HL-60/S4 treated with retinoic acid at 250 ng/mL for 4 days and 3 days (cell line): ENCODE measurements at regions not wholly inside any gene's neighbourhood (a gene's known extent, or its start where the extent isn't known, plus 50 kb on each side); places are given as distances from the start of the nearest gene placed in this dataset.

Experiments
- in situ Hi-C: fragments of 300-500 bp; cut with MboI; formaldehyde crosslinking; loops from 2 replicates; pipeline ENCODE4 v1.7.0; 2022; ENCODE audit warnings: low sequenced_read_pairs

DNA sequence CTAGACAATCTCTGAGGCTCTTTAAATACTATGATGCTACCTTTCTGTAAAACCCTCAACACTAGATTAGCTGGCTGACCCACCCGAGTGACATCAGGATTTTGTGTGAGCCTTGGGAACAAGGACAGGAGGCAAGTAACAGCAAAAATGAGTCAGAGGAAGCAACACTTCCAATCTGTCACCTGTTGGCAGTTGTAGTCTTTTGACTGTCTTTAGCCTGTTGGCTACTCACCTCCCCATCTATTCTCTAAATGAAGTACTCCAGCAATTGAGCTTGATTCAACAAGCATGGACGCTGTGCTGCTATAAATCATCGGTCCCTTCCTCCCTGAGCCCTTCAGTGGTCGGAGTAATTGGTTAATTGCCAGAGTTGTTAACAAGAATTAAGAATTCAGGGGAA is 898.7 kb downstream of the BCL11A start:
- in situ Hi-C loops: no loop called here

DNA sequence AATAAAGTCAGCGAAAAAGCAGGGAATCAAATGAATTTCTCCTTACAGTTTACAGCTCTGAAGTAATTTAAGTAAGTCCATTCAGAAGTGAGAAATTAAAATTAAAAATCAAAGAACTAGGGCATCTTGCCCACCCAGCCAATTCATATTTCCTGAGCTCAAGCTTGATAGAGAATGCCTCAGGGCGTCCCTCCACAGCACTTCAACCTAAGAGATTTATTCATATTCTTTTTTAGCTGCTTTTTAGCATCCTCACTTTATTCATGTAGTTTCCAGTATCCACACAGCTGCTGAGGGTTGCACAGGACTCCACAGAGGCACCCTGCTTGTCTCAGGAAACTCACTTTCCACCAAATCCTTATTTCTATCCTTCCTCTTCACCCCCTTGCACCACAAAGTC is 900.3 kb downstream of the BCL11A start:
- in situ Hi-C loops: no loop called here

DNA sequence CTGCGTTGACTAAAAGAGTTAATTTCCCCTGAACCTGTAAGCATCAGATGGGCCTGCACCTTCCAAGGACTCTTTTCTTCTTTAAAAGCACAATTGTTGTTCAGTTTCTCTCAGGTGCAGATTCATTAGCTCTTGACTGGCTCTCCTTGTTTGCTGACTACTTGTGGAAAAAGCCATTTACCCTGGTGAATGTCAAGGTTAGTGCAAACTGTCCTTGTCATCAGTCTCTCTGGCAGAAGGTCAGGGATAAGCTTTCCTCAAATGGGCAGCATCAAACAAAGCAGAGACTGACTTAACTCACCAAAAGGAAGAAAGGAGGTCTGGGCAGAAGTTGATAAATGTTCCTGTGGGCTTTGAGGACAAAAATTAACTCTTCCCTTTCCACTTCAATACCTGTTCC is 922.7 kb downstream of the BCL11A start:
- in situ Hi-C loops: no loop called here

DNA sequence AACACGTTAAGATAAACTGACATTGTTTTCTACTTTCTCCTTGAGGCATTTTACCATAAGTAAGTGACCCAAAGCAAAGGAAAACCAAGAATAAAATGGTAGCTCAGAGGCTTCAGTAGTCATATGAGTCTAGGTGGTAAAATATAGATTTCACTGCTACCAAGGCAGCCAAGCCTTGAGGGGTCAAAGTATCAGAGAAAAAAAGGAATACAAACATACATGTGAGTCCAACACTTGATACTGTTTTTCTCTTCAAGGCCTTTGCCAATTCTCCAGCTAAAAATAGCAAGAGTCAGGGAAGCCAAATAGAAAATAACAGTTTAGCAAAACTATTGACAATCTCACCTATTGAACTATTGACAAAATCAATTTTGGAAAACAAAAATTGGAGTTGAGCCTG is 925.9 kb downstream of the BCL11A start:
- in situ Hi-C loops: no loop called here

DNA sequence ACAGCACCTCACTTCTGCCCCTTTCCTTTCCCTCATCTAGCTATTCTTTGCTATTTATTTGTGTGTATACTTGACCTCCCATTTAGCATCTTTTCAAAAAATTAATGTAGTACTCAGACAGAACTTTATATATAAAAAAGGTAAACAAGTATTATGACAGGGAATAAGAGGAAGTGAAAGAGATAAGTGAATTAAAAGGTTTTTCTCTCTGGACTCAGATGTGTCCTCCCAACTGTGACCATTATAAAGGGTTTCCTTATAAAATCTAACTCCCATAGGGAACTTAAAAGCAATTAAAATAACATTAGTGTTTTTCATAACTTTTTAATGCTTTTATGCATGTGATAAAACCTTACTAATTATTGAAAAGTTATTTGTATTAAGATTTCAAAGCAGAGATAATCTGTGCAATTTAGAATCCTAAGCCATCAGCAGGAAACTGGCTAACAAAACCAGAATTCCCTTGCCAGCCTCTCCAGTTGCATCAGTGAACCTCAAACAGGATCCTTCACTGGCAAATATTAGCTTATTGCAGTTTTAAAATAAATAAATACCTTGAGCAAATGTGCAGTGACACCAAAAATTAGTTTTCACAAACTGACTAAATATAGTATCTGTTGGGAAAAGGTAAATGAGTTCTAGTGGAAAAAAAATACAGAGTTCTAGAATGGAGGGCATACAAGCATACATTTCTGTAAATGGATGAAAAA is 930.7 kb downstream of the BCL11A start:
- in situ Hi-C loops: no loop called here

DNA sequence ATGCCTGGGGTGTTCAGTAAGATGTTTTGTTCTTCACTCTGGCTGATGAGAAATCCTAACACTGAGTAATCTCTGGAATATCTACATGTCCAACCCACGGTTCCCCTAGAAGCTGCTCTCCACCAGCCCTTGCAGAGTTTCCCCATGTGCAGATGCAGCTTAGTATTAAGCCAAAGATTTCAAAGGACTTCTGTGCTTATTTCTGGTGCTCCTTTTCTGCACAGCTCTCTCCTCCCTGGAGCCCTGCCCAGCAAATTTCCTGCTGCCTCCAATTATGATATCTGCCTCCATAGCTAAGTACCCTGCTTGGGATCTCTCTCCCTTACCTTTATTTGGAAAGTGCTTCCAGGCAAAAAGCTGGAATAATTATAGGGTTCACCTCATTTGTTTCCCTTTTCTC is 949.3 kb downstream of the BCL11A start:
- in situ Hi-C loops: no loop called here

DNA sequence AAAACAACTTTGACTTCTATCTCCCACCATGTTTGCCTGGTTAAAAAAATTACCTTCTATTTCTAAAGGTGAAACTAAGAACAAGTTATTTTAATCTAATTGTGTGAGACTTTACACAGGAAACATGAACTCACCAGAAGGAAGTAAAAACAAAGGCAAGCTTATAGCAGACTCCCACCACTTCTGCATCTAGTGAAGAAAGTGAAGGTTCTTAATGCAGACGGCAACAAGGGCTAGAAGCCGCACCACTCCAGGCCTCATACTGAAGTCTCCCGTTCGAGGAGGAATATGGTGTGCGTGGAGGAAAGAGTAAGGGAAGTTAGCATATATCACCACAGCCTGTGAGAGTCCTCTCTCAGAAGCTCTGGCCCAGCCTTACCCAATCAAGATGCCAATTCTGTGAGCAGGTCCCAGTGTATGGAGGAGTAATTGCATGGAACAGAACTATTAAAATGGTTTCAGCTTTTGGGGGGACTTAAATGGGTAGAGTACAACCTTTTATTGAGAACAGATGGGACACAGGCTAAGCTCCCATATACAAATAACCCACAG is 958.7 kb downstream of the BCL11A start:
- in situ Hi-C loops: no loop called here

DNA sequence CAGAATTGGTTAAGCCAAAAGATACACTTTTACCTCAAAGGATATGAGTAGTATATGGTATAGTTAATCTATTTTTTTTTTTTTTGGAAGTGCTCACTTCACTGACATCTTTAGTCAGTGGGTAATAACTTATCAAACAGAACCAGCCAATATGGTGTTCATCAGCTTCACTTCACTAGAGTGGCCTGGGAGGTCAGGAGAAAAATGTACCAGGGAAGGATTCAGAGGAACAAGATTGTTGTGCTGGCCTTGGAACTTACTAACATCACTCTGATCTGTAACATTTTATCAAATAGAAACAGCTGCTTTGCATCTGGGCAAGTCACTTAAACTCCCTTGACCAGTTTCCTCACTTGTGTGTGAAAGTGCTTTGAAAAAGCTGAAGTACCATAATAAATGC is 962.7 kb downstream of the BCL11A start:
- in situ Hi-C loops: no loop called here

DNA sequence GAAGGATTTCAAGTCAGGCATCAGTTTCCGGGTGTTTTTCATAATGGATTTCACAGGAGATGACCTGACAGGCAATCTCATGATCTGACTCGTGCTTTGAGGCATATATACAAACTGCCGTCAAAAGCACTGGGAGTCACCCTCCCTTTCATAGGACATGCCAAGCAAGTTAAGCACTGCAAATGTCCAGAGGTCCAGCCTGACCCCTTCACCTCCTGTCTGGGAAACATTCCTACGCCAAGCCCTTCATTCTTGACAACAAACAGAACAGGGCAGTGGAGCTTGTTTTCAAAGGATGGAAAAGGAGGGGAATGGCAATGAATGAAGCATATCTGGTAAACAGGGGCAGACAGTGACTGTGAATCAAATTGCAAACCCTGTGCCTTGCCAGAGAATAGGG is 963.6 kb downstream of the BCL11A start:
- in situ Hi-C loops: no loop called here

DNA sequence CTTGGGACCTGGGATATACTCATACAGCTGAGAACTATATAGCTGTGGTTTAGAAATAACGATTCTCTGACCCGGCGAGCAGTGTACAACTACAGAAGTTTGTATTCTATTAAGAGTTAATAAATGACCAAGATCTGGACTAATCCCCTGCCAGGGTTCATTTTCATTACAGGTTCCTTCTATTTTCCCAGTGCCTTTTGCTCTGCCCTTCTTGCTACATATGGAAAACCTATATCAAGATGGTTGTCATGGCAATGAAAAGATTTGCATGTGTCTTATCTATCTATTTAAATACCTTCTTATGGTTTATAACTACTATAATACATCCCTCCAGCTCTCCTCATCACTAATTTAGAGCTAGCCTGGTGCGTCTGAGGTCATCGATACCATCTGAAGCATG is 965.2 kb downstream of the BCL11A start:
- in situ Hi-C loops: no loop called here

DNA sequence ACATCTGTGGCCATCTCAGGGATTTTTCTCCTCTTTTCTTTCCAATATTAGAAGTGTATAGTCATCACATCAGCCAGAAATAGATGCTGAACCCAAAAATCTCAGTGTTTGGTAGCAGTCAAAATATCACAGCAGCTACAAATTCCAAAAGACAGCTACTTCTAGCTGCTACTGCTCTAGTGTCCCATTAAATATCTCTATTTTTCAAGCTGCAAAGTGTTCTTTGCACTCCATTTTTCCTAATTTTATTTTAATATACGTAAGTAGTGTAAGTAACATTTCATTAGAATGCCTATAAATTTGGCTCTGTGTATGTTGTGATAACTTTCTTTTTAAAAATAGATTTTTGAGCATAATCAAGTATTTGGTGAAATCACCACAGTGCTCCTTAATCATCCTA is 967.3 kb downstream of the BCL11A start:
- in situ Hi-C loops: no loop called here

DNA sequence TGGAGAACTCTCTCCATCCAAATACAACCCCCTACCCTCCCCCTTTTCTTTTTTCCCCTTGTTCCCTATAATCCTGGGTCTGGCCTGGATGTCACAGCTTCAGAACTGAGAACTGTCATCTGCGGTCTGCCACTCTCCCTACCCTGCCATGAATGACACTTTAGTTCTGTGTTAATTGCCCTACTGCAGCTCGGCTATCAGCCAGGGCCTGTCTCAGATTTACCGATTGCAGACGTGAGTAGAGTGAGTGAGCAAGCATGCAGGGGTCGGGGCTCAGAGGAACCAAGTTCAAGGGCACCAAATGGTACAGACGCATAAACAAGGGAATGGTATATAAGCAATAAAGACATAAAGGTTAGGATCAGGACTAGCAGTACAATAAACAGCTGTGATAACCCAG is 967.8 kb downstream of the BCL11A start:
- in situ Hi-C loops: no loop called here

DNA sequence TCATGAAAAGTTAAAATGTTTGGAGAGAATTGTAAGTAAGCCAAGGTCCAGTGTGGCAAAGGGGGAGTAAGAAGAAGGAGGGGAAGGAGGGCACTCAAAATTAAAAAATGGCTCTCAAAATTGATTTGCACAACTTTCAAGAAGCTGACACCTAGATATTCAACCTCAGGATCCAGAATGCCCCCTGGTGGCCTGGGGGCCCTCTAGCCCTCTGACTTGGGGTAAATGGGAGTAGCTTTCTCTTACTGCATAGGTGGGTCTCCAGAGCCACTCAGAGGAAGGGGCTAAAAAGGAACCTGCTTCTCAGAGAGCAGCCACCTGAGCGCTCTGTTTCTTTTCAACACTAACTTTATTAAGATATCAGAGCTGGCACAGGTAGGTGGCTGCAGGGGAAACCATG is 968.5 kb downstream of the BCL11A start:
- in situ Hi-C loops: no loop called here

DNA sequence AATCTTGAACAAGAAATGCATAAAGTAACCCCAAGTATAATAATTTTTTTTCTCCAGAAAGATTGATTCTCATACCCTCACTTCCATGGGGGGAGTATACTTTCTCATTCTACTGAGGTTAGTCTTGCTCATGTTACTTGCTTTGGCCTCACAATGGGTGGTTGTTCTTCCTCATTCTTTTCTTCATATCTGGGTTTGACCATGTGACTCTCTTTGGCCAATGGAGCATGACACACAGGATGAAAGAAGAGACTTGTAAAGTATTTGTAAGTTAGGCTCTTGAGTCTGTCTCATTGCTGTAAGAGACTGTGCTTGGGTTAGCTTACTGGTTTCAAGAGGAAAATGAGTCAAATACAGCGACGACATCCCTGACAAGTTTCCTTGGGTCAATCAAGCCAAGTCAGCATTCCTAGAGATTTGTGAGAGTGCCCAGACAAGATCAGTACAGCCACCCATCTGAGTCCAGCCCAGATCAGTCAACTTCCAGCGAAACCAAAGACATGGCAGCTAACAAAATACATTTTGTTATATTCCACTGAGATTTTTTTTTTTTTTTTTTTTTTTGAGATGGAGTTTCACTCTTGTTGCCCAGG is 970.2 kb downstream of the BCL11A start:
- in situ Hi-C loops: no loop called here

DNA sequence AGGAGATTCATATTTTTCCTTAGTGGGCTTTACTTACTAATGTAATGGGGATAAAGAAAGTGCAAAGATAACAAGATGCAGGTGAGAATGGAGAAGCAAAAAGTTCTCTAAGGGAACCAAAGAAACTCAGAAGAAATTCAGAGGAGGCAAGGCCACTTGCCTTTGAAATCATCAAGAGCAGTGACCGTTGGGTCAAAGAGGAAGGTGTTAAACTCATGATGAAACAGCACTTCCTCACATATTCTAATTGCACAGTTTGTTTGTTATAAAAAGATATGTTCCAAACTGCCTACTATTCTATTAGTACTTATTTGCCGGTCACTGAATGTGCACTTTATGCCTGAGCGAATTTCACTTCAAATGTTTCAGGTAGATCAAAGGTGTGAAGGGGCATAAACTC is 975.1 kb downstream of the BCL11A start:
- in situ Hi-C loops: no loop called here

DNA sequence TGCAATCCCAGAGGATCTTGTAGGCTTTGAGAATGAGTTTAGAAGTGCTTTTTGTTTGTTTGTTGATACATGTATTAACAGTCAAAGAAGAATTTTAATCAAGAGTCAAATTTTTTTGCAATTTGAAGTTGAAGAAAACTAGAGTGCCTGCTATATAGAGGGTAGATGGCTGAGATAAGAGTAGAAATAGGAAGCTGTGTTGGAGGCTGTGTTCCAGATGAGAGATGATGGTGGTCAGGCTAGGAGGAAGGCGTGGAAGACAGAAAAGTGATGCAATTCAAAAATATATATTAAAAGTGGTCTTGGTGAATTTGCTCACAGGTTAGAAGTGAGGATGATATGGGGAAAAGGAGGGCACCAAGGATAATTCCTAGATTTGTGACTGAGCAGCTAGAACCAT is 978.3 kb downstream of the BCL11A start:
- in situ Hi-C loops: no loop called here

DNA sequence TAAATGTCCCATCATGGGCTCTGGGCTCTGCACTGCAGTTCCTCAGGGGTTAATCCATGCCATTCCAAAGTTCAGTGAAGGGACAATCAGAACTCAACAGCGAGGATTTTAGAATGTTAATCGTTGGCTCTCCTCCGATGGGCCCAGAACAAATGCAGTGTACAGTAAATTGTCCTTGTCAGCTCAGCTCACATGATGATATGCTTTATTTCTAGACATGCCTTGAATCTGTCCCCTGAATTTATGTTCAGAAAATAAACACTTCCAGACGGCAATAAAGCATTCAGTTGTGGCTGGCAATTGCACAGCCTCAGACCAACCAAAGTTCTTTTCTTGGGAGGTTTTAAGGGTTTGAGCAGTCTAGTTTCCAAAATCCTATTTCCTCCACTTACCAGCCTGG is 981.2 kb downstream of the BCL11A start:
- in situ Hi-C loops: no loop called here

DNA sequence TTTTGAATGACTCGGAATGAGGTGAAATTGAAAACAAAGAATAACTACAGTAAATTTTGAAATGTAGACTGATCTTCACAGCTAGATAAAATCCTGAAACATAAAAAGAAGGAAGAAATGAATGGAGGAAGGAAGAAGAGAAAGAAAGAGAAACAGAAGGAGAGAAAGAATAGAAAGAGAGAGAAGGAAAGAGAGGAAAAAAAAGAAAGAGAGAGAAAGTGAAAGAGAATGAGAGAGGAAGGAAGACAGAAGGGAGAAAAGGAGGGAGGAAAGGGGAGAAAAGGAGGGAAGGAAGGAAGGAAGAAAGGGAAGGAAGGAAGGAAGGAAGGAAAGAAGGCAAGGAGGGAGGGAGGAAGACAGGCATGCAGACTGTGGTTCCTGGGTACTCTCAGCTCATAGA is 982.6 kb downstream of the BCL11A start:
- in situ Hi-C loops: no loop called here

DNA sequence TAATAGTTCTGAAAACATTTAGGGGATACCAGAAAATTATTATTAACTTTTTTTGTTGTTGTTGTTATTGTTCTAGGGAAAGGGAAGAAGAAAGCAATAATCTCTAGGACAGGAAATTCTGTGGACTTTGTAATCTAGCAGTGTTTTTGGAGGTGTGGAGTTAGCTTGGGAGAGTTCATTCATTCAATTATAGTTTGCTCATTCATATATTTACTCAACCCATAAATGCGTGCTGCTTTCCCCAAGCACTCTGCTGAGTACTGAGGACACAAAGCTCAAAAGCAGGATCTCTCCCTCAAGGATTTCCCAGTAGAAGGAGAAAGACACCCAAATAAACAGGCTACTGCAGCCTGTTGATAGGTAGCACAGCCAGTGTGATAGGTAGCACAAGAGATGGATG is 984.3 kb downstream of the BCL11A start:
- in situ Hi-C loops: no loop called here

DNA sequence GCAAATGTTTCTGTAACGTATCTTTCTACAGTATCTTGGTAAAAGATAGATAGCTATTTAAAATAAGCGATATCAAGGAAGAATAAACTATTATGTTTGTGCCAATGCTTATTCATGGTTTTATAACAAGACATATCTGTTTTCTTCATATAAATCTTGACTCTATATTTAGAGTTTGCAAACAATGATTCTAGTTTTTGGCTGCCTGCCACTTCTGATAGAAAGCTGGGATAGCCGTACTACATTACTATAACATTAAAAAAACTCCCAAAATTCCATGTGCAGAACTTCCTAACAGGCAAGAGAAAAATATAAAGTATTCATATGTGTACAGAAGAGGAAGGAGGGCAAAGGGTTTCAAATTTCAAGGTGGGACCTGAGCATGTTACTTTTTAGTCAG is 985.0 kb downstream of the BCL11A start:
- in situ Hi-C loops: no loop called here

DNA sequence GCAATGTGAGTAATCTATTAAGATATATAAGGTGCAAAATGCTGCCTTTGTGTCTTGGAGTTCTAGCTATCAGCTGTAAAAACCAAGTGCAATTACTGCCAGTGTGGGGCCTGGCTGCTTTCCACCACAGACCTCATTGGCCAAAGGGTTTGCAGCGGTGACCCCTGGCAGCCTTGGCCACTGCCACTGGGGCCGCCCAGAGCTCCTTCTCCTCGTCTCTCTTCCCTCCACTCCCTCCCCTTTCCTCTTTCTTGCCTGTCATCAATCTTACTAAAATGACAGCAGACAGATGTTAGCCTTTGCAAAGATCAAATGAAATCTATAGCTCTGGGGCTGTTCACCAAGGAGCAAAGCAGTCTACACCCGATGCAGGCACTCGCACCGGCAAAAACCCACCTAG is 986.3 kb downstream of the BCL11A start:
- in situ Hi-C loops: no loop called here

DNA sequence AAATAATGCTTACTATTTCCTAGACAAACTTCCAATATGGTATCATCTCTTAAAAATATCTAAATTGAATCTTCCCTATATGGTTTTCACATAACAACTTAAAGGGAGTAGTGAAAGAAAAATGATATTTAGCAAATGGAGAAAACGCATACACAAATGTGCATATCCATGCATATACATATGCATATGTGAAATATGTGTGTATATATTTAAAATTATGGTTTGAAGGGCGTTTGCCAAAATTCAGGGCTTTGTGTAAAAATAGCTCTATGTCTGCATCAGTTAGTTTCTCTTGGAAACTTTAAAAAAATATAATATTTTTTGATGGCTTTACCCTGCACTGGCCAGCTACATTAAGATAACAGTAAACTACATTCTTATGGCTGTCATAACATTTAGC is 986.7 kb downstream of the BCL11A start:
- in situ Hi-C loops: no loop called here

DNA sequence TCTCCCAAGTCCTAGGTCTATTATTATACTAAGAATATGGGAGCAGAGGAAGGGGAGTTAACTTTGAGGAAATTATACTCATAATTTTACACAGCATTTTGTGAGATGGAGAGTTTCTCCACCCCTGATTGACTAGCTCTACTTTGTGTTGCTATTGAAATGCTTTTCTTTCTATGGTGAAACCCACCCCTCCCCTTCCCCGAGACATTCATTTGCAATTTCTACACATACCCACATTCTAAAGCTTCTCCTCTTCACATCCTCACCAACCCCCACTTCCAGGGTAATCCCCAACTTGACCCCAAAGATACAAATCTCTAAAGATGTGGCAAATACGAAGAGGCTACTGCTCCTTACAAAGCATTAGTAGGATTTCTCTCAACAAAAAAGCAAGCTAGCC is 992.2 kb downstream of the BCL11A start:
- in situ Hi-C loops: no loop called here
